A549 (cell line): ENCODE measurements at regions not wholly inside any gene's neighbourhood (a gene's known extent, or its start where the extent isn't known, plus 50 kb on each side); places are given as distances from the start of the nearest gene placed in this dataset.

Source experiments
- CTCF ChIP-seq: fragments of >200 bp; sonication (Bioruptor Twin); formaldehyde crosslinking; IDR thresholded peaks from 3 replicates; pipeline ENCODE4 v1.5.1; 2016
- EP300 ChIP-seq, 2 experiments: fragments of >200 bp; sonication (Bioruptor Twin); formaldehyde crosslinking; IDR thresholded peaks; 2 replicates in 1 of 2; 3 replicates in 1 of 2; pipeline ENCODE4 v1.6.1; 2016 to 2017
- FOSL2 ChIP-seq, 2 experiments: fragments of 450-650 bp in 1 of 2; fragments of >200 bp in 1 of 2; sonication (Bioruptor Twin) in 1 of 2; formaldehyde crosslinking; IDR thresholded peaks; 2 replicates each; pipeline versions ENCODE4 v1.5.0 to v1.6.1; 2016 to 2020; ENCODE audit warnings: mild to moderate bottlenecking in 1 of 2, moderate library complexity in 1 of 2
- JUNB ChIP-seq: fragments of >200 bp; sonication (Bioruptor Twin); formaldehyde crosslinking; IDR thresholded peaks from 2 replicates; pipeline ENCODE4 v1.6.1; 2016
- KDM1A ChIP-seq: fragments of 200-600 bp; sonication (generic); IDR thresholded peaks from 2 replicates; pipeline ENCODE4 v1.6.1; 2016; ENCODE audit warnings: low read depth, mild to moderate bottlenecking
- POLR2A ChIP-seq: IDR thresholded peaks from 2 replicates; pipeline ENCODE4 v1.6.1; 2012; ENCODE audit warnings: mild to moderate bottlenecking, low read length
- REST ChIP-seq: fragments of 200-600 bp; sonication (generic); IDR thresholded peaks from 2 replicates; pipeline ENCODE4 v1.6.1; 2016; ENCODE audit warnings: antibody characterized with exemption, mild to moderate bottlenecking, moderate library complexity
- TF ChIP-seq, protein P1 (sequence below): fragments of 450-650 bp; IDR thresholded peaks from 2 replicates; pipeline ENCODE4 v1.6.1; 2014; ENCODE audit warnings: antibody characterized with exemption

DNA sequence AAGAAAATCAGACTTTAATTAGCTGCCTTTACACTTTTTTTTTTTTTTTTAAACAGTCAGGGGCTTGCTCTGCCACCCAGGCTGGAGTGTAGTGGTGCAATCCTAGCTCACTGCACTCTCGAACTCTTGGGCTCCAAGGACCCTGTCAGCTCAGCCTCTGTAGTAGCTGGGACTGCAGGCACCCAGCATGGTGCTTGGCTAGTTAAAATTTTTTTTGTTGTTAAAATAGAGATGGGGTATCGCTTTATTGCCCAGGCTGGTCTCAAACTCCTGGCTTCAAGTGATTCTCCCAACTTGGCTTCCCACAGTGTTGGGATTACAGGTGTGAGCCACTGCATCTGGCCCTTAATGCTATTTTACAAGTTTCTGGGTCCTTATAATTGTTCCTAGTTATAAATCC, 359.1 kb downstream of the SPRY1 start:
- TF ChIP-seq FOSL2 (IDR thresholded peaks at IDR 0.05): no peak
- TF ChIP-seq FOSL2 (CRISPR knock-in tag; IDR thresholded peaks at IDR 0.05): no peak
- no peak for TF ChIP-seq KDM1A
- TF ChIP-seq POLR2A: no peak
- no peak for TF ChIP-seq JUNB
- no peak for TF ChIP-seq CTCF
- no peak for TF ChIP-seq REST
- no peak for TF ChIP-seq EP300 (IDR thresholded peaks at IDR 0.05)
- TF ChIP-seq, protein P1, sequence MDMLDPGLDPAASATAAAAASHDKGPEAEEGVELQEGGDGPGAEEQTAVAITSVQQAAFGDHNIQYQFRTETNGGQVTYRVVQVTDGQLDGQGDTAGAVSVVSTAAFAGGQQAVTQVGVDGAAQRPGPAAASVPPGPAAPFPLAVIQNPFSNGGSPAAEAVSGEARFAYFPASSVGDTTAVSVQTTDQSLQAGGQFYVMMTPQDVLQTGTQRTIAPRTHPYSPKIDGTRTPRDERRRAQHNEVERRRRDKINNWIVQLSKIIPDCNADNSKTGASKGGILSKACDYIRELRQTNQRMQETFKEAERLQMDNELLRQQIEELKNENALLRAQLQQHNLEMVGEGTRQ: no peak
